ENCODE measurements at regions not wholly inside any gene's neighbourhood (a gene's known extent, or its start where the extent isn't known, plus 50 kb on each side); places are given as distances from the start of the nearest gene placed in this dataset.

DNA sequence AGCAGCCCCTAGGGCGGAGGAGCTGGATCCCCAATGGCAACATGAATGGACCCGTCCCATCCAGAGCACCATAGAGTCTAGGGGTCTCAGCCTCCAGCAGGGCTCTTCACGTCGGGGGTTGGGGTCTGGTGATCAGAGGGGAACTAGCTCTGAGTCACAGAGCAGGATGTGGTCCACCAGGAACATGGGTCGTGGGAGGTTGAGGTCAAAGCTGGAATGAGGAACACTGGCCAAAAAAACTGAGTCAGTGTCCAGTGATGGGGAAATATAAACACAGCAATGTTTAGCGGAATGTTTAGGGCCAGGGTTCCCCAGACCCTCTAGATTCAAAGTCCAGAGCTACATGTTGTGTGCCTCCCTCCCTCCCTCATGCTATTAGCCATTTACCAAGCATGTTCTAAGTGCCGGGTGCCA is 79.1 kb upstream of the C16orf82 start:
- TF ChIP-seq CTCF (IDR thresholded peaks at IDR 0.05; ENCODE audit: low read length), result no peak
- no peak for TF ChIP-seq EZH2 (IDR thresholded peaks at IDR 0.05; ENCODE audit: borderline replicate concordance, low read length)
